A549 (cell line): ENCODE measurements at regions not wholly inside any gene's neighbourhood (a gene's known extent, or its start where the extent isn't known, plus 50 kb on each side); places are given as distances from the start of the nearest gene placed in this dataset.
A peak's percentile ranks its signal among the peaks of the same experiment; 100 is the strongest.

Experiments
- ATAC-seq, 2 experiments: fragments of 200-7000 bp in 1 of 2; fragments of >200 bp in 1 of 2; cut with Nextera tagmentation in 1 of 2; cut with Tn5 transposase in 1 of 2; 3 replicates each; pipeline versions ENCODE4 v1.8.0 to v1.9.1; 2018 to 2020; ENCODE audit warnings: mild to moderate bottlenecking in 1 of 2, moderate library complexity in 1 of 2
- CTCF ChIA-PET: fragments of 300-600 bp; sonication (Branson Sonifier 250); formaldehyde crosslinking; extraction: SDS; loops from one replicate; lab custom pipeline; 2021; ENCODE audit warnings: antibody characterized with exemption, inconsistent platforms; lab: Yijun Ruan, JAX
- POLR2A ChIA-PET: fragments of 350-600 bp; formaldehyde crosslinking; extraction: SDS; loops from one replicate; lab custom pipeline; 2021; ENCODE audit warnings: antibody characterized with exemption, inconsistent platforms; lab: Yijun Ruan, JAX
- DNase-seq, 2 experiments: peaks; one replicate each; pipeline versions ENCODE4 v3.0.0 to v3.0.0-alpha.2; 2011 to 2016; ENCODE audit warnings: low read depth in 1 of 2, low spot score in 1 of 2
- FAIRE-seq: peaks from 2 replicates; lab custom pipeline; 2011; peaks lifted over from hg19 to GRCh38; lab: Jason Lieb, UNC
- H3K27ac ChIP-seq, 2 experiments: fragments of >200 bp; sonication (Bioruptor Twin); formaldehyde crosslinking; 3 replicates each; pipeline ENCODE4 v1.5.1; 2016 to 2017
- H3K4me1 ChIP-seq: fragments of >200 bp; sonication (Bioruptor Twin); formaldehyde crosslinking; 3 replicates; pipeline ENCODE4 v1.6.1; 2016
- H3K4me2 ChIP-seq: fragments of >200 bp; sonication (Bioruptor Twin); formaldehyde crosslinking; 3 replicates; pipeline ENCODE4 v1.6.1; 2016
- H3K4me3 ChIP-seq: fragments of >200 bp; sonication (Bioruptor Twin); formaldehyde crosslinking; 3 replicates; pipeline ENCODE4 v1.5.1; 2016
- H3K9me3 ChIP-seq: fragments of >200 bp; sonication (Bioruptor Twin); formaldehyde crosslinking; 3 replicates; pipeline ENCODE4 v1.6.1; 2016
- ATOH8 ChIP-seq: fragments of 250-450 bp; sonication (Bioruptor Pico); IDR thresholded peaks from 2 replicates; pipeline ENCODE4 v1.5.0; 2020; ENCODE audit warnings: low read depth, mild to moderate bottlenecking, moderate library complexity
- CHD4 ChIP-seq: fragments of 200-600 bp; sonication (generic); IDR thresholded peaks from 2 replicates; pipeline ENCODE4 v1.6.1; 2016; ENCODE audit warnings: antibody characterized with exemption, mild to moderate bottlenecking, borderline replicate concordance
- EP300 ChIP-seq, 2 experiments: fragments of >200 bp; sonication (Bioruptor Twin); formaldehyde crosslinking; IDR thresholded peaks; 2 replicates in 1 of 2; 3 replicates in 1 of 2; pipeline ENCODE4 v1.6.1; 2016 to 2017
- ESRRA ChIP-seq: fragments of 150-350 bp; IDR thresholded peaks from 2 replicates; pipeline ENCODE4 v1.6.1; 2014; ENCODE audit warnings: mild to moderate bottlenecking, low read length, borderline replicate concordance
- HDAC2 ChIP-seq: fragments of 200-600 bp; sonication (generic); IDR thresholded peaks from 2 replicates; pipeline ENCODE4 v1.6.1; 2016
- HOXA7 ChIP-seq: fragments of 250-450 bp; sonication (Bioruptor Pico); IDR thresholded peaks from 2 replicates; pipeline ENCODE4 v1.5.0; 2020; ENCODE audit warnings: mild to moderate bottlenecking, moderate library complexity
- POLR2AphosphoS2 ChIP-seq: conservative IDR thresholded peaks from 2 replicates; pipeline ENCODE4 v1.6.1; 2012; ENCODE audit warnings: low read length, improper control_type of control experiment, inconsistent platforms
- SREBF2 ChIP-seq: fragments of 450-650 bp; IDR thresholded peaks from 2 replicates; pipeline ENCODE4 v1.6.1; 2014; ENCODE audit warnings: mild to moderate bottlenecking, moderate library complexity
- TFCP2L1 ChIP-seq: fragments of 250-450 bp; sonication (Bioruptor Pico); IDR thresholded peaks from 2 replicates; pipeline ENCODE4 v1.5.0; 2021; ENCODE audit warnings: mild to moderate bottlenecking
- TP53 ChIP-seq: fragments of 250-450 bp; sonication (Bioruptor Pico); IDR thresholded peaks from 2 replicates; pipeline ENCODE4 v1.5.0; 2021; ENCODE audit warnings: mild to moderate bottlenecking, moderate library complexity
- WGBS: methylation state at CpG from one replicate; pipeline ENCODE4 v1.1.6; 2017; ENCODE audit errors: missing lambda C conversion rate; 5-methylcytosine and 5-hydroxymethylcytosine counted together
- TF ChIP-seq, protein P1 (sequence below): IDR thresholded peaks from 2 replicates; pipeline ENCODE4 v1.6.1; 2012

DNA sequence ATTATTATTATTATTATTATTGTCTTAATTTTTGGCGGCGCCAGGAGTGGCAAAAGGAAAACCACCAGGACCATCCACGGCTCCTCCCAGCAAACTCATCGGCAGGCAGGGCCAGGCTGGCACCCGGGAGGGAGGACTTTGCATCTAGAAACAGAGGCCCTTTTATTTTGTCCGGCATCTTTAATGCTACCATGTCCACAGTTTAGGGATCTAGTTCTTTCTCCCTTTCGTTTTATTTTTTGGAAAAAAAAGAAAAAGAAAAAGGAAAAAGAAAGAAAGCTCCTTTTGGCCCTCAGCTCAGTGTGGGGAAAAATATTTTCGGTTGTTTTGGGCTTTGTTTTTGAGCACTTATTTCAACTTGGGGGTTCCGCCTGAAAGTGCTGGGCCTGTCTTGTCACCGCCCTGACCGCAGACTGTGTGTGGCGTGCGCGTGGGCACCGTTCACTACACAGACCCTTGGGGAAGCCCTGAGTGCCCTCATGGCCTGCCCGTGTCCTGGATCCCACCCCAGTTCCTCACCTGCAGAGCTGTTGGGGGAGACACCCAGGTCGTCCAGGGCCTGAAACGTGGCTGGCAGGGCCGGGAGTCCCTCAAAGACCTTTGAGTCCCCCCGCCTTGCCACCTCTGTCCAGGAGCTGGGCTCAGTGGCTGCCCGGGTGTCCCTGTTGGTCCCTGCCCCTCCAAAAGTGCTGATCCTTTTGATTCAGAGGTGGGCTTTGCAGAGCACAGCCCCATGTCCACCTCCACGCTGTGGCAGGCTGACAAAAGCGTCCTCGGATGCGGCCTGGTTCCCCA lies 69.1 kb upstream of the PPARA start:
- FAIRE-seq (no peak), DNase-seq (no peak)
- peak overlapping the region; percentile 99 to 100 for H3K27ac ChIP-seq

GRCh38 chr22:46081831-46082210 lies 68.5 kb upstream of the PPARA start:
- Histone ChIP-seq H3K4me1 (peaks cover 59% of the 10 kb centered on the region), H3K27ac (peak overlapping the region; percentile 99 to 100), H3K4me3 (peak overlapping the region; percentile 52), H3K4me2 (peak overlapping the region; percentile 96), H3K9me3 (no peaks in the 10 kb centered on the region)
- ChIA-PET POLR2A (interaction anchor here (0.6 to 4.4 kb wide), 5 partner anchors 8 to 467 kb away, joined by 3 to 39 read pairs (median 8); no protein-coding TSS in a partner anchor), CTCF (interaction anchor here (1.0 to 2.4 kb wide), 4 partner anchors 16 to 69 kb away, joined by 3 to 14 read pairs (median 4); no protein-coding TSS in a partner anchor)
- ATAC-seq (no peak), FAIRE-seq (no peak), DNase-seq (no peak)
- WGBS, result 1% methylated on average over 14 of the region's 18 CpGs
- no peak for TF ChIP-seq TP53 (CRISPR knock-in tag)
- TF ChIP-seq TFCP2L1 (CRISPR knock-in tag), result no peak
- no peak for TF ChIP-seq HOXA7
- TF ChIP-seq HDAC2, result no peak
- no peak for TF ChIP-seq CHD4
- TF ChIP-seq, protein P1, sequence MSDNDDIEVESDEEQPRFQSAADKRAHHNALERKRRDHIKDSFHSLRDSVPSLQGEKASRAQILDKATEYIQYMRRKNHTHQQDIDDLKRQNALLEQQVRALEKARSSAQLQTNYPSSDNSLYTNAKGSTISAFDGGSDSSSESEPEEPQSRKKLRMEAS, result no peak
- TF ChIP-seq SREBF2, result no peak
- no peak for TF ChIP-seq ATOH8 (CRISPR knock-in tag)

More for the DNA sequence above, 69.1 kb upstream of the PPARA start:
- TF ChIP-seq, protein P1, result 0 out of 2 replicates have a peak, but pooled peaks have one; percentile 39
- TF ChIP-seq HOXA7, result no peak
- TF ChIP-seq, all 56 proteins: peak for 1
- Histone ChIP-seq H3K4me1 (peaks cover 54% of the 10 kb centered on the region), H3K4me2 (peak overlapping the region; percentile 96), H3K4me3 (peak overlapping the region; percentile 52), H3K9me3 (no peaks in the 10 kb centered on the region)
- no peak for ATAC-seq
- ChIA-PET CTCF (interaction anchor here (1.0 to 2.4 kb wide), 8 partner anchors 8 to 74 kb away, joined by 3 to 14 read pairs (median 3); no protein-coding TSS in a partner anchor), POLR2A (interaction anchor here (0.6 to 4.4 kb wide), 5 partner anchors 8 to 467 kb away, joined by 3 to 39 read pairs (median 8); no protein-coding TSS in a partner anchor)
- WGBS, result 1% methylated on average over 20 of the region's 25 CpGs

- ATAC-seq, result no peak
- POLR2A ChIA-PET, result interaction anchor here (0.7 to 4.4 kb wide), 3 partner anchors 9 to 65 kb away, joined by 4 to 39 read pairs (median 8); no protein-coding TSS in a partner anchor
- no peak for TF ChIP-seq POLR2AphosphoS2
- no peak for TF ChIP-seq EP300 (IDR thresholded peaks at IDR 0.05)
- TF ChIP-seq, all 56 proteins: peak for 0
- Histone ChIP-seq H3K4me2 (peak overlapping the region; percentile 96), H3K27ac (peak overlapping the region; percentile 99 to 100), H3K9me3 (no peaks in the 10 kb centered on the region), H3K4me1 (peaks cover 68% of the 10 kb centered on the region), H3K4me3 (peak overlapping the region; percentile 52)
- CTCF ChIA-PET, result interaction anchor here (0.7 to 2.4 kb wide), 5 partner anchors 12 to 70 kb away, joined by 3 to 14 read pairs (median 4); no protein-coding TSS in a partner anchor
- no peak for FAIRE-seq
- DNase-seq, result no peak
- 6% methylated on average over 8 of the region's 8 CpGs for WGBS
Measured at GRCh38 chr22:46082633-46083032, 67.7 kb upstream of the PPARA start.

DNA sequence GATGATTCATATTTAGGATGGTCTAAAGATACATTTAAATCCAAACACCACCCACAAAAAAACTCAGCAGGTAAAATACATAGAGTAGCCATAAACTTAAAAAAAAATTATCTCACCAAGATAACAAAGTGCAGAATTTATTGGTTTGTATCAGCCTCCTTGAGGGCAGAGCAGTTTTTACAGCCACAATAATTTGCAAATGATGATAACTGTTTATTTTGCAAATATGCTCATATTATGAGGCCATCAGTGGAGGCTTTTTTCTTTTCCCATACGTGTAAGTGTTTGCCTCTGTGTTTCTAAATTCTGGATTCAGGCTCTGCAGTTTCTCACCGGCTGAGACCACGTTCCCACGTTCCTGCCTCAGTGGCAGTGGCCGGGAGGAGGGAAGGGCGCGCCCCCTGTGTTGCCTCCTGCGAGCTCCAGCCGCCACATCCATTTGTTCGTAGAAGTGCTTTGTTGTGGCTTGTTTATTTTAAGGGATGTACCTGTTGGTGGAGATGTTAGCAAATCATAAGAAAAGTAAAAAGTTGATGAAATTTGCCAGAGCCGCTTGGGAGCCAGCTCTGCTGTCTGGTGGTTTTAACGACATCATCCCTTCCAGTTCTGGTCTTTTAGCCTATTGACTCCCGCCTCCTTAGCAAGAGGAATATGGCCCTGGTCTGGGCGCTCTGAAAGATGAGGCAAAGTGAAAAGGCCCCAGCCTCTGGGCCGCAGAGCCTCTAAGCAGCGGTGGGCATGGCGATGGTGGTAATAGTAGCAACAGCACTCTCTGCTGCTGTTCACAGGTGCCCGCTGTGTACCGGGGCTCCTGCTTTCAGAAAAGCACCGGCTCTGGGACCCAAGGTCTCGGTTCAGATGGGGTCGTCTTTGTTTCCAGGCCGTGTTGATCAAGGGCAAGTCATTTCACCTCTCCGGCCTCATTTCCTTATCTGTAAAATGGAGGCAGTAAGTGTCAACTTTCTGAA lies 66.7 kb upstream of the PPARA start:
- CTCF ChIA-PET, result interaction anchor here (0.7 to 3.7 kb wide), 4 partner anchors 8 to 77 kb away, joined by 3 to 18 read pairs (median 8); no protein-coding TSS in a partner anchor
- WGBS, result 24% methylated on average over 24 of the region's 24 CpGs

More for the DNA sequence above, 66.7 kb upstream of the PPARA start:
- peak overlapping the region; percentile 96 for H3K4me2 ChIP-seq
- H3K4me3 ChIP-seq, result peak overlapping the region; percentile 52
- POLR2A ChIA-PET, result interaction anchor here (0.6 to 2.2 kb wide), 2 partner anchors 9 to 15 kb away, joined by 3 to 5 read pairs; no protein-coding TSS in a partner anchor
- no peak for ATAC-seq
- peaks cover 69% of the 10 kb centered on the region for H3K4me1 ChIP-seq
- no peak for TF ChIP-seq ESRRA
- DNase-seq, result no peak
- no peak for FAIRE-seq
- peak overlapping the region; percentile 99 to 100 for H3K27ac ChIP-seq
- no peaks in the 10 kb centered on the region for H3K9me3 ChIP-seq
